Astrocyte (in vitro differentiated cells and primary cell): ENCODE measurements at regions not wholly inside any gene's neighbourhood (a gene's known extent, or its start where the extent isn't known, plus 50 kb on each side); places are given as distances from the start of the nearest gene placed in this dataset.

Source experiments
- CTCF ChIP-seq: IDR thresholded peaks from 2 replicates; pipeline ENCODE4 v1.5.1; 2011; ENCODE audit warnings: low read depth, mild to moderate bottlenecking, inconsistent platforms, low read length, moderate library complexity; ENCODE audit not compliant: insufficient read depth
- EZH2 ChIP-seq: IDR thresholded peaks from 2 replicates; pipeline ENCODE4 v1.6.1; 2012; ENCODE audit warnings: mild to moderate bottlenecking, low read length, inconsistent platforms; ENCODE audit not compliant: insufficient read depth

GRCh38 chr1:17886838-17887441 is 131.8 kb downstream of the ACTL8 start:
- TF ChIP-seq CTCF (no peak), EZH2 (no peak)
